IMR-90 (cell line): ENCODE measurements at regions not wholly inside any gene's neighbourhood (a gene's known extent, or its start where the extent isn't known, plus 50 kb on each side); places are given as distances from the start of the nearest gene placed in this dataset.

Experiments used
- ATAC-seq: fragments of 200-7000 bp; cut with Tn5 transposase; 2 replicates; pipeline ENCODE4 v1.9.1; 2020; ENCODE audit warnings: low read depth, mild to moderate bottlenecking, moderate library complexity
- BruUV-seq: library from RNA; stranded (reverse); fragments of 400-500 nt; replicated peaks from 2 replicates; lab custom pipeline; 2021; lab: Mats Ljungman, UMichigan
- CTCF ChIA-PET: fragments of 300-600 bp; formaldehyde crosslinking; extraction: SDS; loops from one replicate; lab custom pipeline; 2021; ENCODE audit warnings: antibody characterized with exemption; lab: Yijun Ruan, JAX
- POLR2A ChIA-PET: fragments of 300-600 bp; sonication (Branson Sonifier 250); formaldehyde crosslinking; loops from one replicate; lab custom pipeline; 2022; ENCODE audit warnings: antibody characterized with exemption; ENCODE audit not compliant: unreplicated experiment; lab: Charles Lee
- DNase-seq: peaks from one replicate; pipeline ENCODE4 v3.0.0; 2013
- H2AFZ ChIP-seq: replicated peaks from 2 replicates; pipeline ENCODE3; 2013; ENCODE audit warnings: low read length, mild to moderate bottlenecking; ENCODE audit not compliant: poor library complexity
- H2AK5ac ChIP-seq: 2 replicates; pipeline ENCODE4 v1.6.1; 2013; ENCODE audit warnings: low read depth, low read length, inconsistent platforms
- H2AK9ac ChIP-seq: replicated peaks from 2 replicates; pipeline ENCODE3; 2013; ENCODE audit warnings: mild to moderate bottlenecking, low read depth, low read length, moderate library complexity; ENCODE audit not compliant: poor library complexity
- H2BK120ac ChIP-seq: 2 replicates; pipeline ENCODE4 v1.6.1; 2013; ENCODE audit warnings: low read depth, low read length, inconsistent platforms
- H2BK15ac ChIP-seq: 3 replicates; pipeline ENCODE4 v1.6.1; 2013; ENCODE audit warnings: low read depth, low read length, inconsistent platforms
- H2BK20ac ChIP-seq: 2 replicates; pipeline ENCODE4 v1.6.1; 2013; ENCODE audit warnings: low read depth, mild to moderate bottlenecking, inconsistent platforms, low read length, moderate library complexity
- H2BK5ac ChIP-seq: 2 replicates; pipeline ENCODE4 v1.6.1; 2013; ENCODE audit warnings: mild to moderate bottlenecking, low read depth, low read length, inconsistent platforms; ENCODE audit not compliant: poor library complexity, severe bottlenecking
- H3K14ac ChIP-seq: replicated peaks from 2 replicates; pipeline ENCODE4 v1.6.1; 2013; ENCODE audit warnings: low read depth, low read length, inconsistent platforms
- H3K18ac ChIP-seq: 2 replicates; pipeline ENCODE4 v1.6.1; 2013; ENCODE audit warnings: low read depth, low read length, control low read depth
- H3K23ac ChIP-seq: 2 replicates; pipeline ENCODE4 v1.6.1; 2013; ENCODE audit warnings: low read depth, low read length, inconsistent platforms
- H3K27ac ChIP-seq: 2 replicates; pipeline ENCODE4 v1.5.1; 2013; ENCODE audit warnings: mild to moderate bottlenecking, control low read depth, low read length; ENCODE audit not compliant: insufficient read depth
- H3K27me3 ChIP-seq: 2 replicates; pipeline ENCODE4 v1.6.1; 2013; ENCODE audit warnings: low read length; ENCODE audit not compliant: control insufficient read depth, insufficient read depth
- H3K36me3 ChIP-seq: 2 replicates; pipeline ENCODE4 v1.6.1; 2013; ENCODE audit warnings: low read length, mixed read lengths; ENCODE audit not compliant: control insufficient read depth, insufficient read depth
- H3K4ac ChIP-seq: 2 replicates; pipeline ENCODE4 v1.6.1; 2013; ENCODE audit warnings: low read depth, low read length, inconsistent platforms
- H3K4me1 ChIP-seq: 2 replicates; pipeline ENCODE4 v1.6.1; 2013; ENCODE audit warnings: low read length, mixed read lengths; ENCODE audit not compliant: control insufficient read depth, insufficient read depth
- H3K4me2 ChIP-seq: 2 replicates; pipeline ENCODE4 v1.6.1; 2013; ENCODE audit warnings: low read depth, mild to moderate bottlenecking, control low read depth, low read length, moderate library complexity
- H3K4me3 ChIP-seq: 2 replicates; pipeline ENCODE4 v1.5.1; 2013; ENCODE audit warnings: low read depth, mild to moderate bottlenecking, control low read depth, low read length, moderate library complexity; ENCODE audit not compliant: insufficient read depth
- H3K56ac ChIP-seq: 2 replicates; pipeline ENCODE4 v1.6.1; 2013; ENCODE audit warnings: low read length, inconsistent platforms; ENCODE audit not compliant: insufficient read depth; ENCODE audit errors: extremely low read depth
- H3K79me1 ChIP-seq, 2 experiments: 2 replicates each; pipeline ENCODE4 v1.6.1; 2013; ENCODE audit warnings: low read length in 2 of 2, inconsistent platforms in 1 of 2, low read depth in 1 of 2
- H3K9ac ChIP-seq: 2 replicates; pipeline ENCODE4 v1.6.1; 2013; ENCODE audit warnings: low read depth, low read length, control low read depth
- H3K9me1 ChIP-seq: 2 replicates; pipeline ENCODE4 v1.6.1; 2013; ENCODE audit warnings: low read length, inconsistent platforms; ENCODE audit not compliant: insufficient read depth
- H3K9me3 ChIP-seq: 2 replicates; pipeline ENCODE4 v1.6.1; 2013; ENCODE audit warnings: low read length; ENCODE audit not compliant: control insufficient read depth, insufficient read depth
- H4K20me1 ChIP-seq: 2 replicates; pipeline ENCODE4 v1.6.1; 2013; ENCODE audit warnings: low read length, inconsistent platforms; ENCODE audit not compliant: insufficient read depth
- H4K5ac ChIP-seq: 2 replicates; pipeline ENCODE4 v1.6.1; 2013; ENCODE audit warnings: mild to moderate bottlenecking, low read depth, low read length, control low read depth
- H4K8ac ChIP-seq, 2 experiments: 2 replicates each; pipeline ENCODE4 v1.6.1; 2013; ENCODE audit warnings: low read depth in 2 of 2, low read length in 2 of 2, control low read depth in 1 of 2, inconsistent platforms in 1 of 2
- H4K91ac ChIP-seq: 2 replicates; pipeline ENCODE4 v1.6.1; 2013; ENCODE audit warnings: low read depth, low read length, inconsistent platforms; ENCODE audit not compliant: insufficient read depth
- CEBPB ChIP-seq: IDR thresholded peaks from 2 replicates; pipeline ENCODE4 v1.6.1; 2012; ENCODE audit warnings: low read depth, low read length, improper control_type of control experiment
- CHD1 ChIP-seq: IDR thresholded peaks from 2 replicates; pipeline ENCODE4 v1.6.1; 2012; ENCODE audit warnings: low read depth, low read length, improper control_type of control experiment
- CTCF ChIP-seq: conservative IDR thresholded peaks from 2 replicates; pipeline ENCODE4 v1.5.1; 2012; ENCODE audit warnings: mild to moderate bottlenecking, low read depth, low read length, improper control_type of control experiment
- ELK1 ChIP-seq: fragments of 150-350 bp; IDR thresholded peaks from 2 replicates; pipeline ENCODE4 v1.6.1; 2016; ENCODE audit warnings: low read depth, mild to moderate bottlenecking, low read length, moderate library complexity, borderline replicate concordance
- MAFK ChIP-seq: IDR thresholded peaks from 2 replicates; pipeline ENCODE4 v1.6.1; 2012; ENCODE audit warnings: low read depth, low read length, improper control_type of control experiment
- MAZ ChIP-seq: IDR thresholded peaks from 2 replicates; pipeline ENCODE4 v1.6.1; 2012; ENCODE audit warnings: low read depth, mild to moderate bottlenecking, low read length, improper control_type of control experiment, moderate library complexity, borderline replicate concordance
- MXI1 ChIP-seq: IDR thresholded peaks from 2 replicates; pipeline ENCODE4 v1.6.1; 2012; ENCODE audit warnings: low read depth, mild to moderate bottlenecking, low read length, moderate library complexity, borderline replicate concordance
- RAD21 ChIP-seq: IDR thresholded peaks from 2 replicates; pipeline ENCODE4 v1.6.1; 2012; ENCODE audit warnings: low read length, improper control_type of control experiment
- RCOR1 ChIP-seq: IDR thresholded peaks from 2 replicates; pipeline ENCODE4 v1.6.1; 2012; ENCODE audit warnings: mild to moderate bottlenecking, low read length, improper control_type of control experiment; ENCODE audit not compliant: insufficient replicate concordance
- RFX5 ChIP-seq: IDR thresholded peaks from 2 replicates; pipeline ENCODE4 v1.8.0; 2012; ENCODE audit warnings: low read depth, mild to moderate bottlenecking, low read length, moderate library complexity
- SMC3 ChIP-seq: fragments of 150-350 bp; IDR thresholded peaks from 2 replicates; pipeline ENCODE4 v1.6.1; 2016; ENCODE audit warnings: low read depth, mild to moderate bottlenecking, antibody characterized with exemption, low read length, moderate library complexity
- WGBS, 2 experiments: methylation state at CpG; one replicate each; pipeline versions ENCODE4 v1.1.5 to v1.1.7; 2013; ENCODE audit warnings: missing lambda C conversion rate in 2 of 2; ENCODE audit not compliant: insufficient read length in 1 of 2; ENCODE audit errors: extremely low coverage in 2 of 2; 5-methylcytosine and 5-hydroxymethylcytosine counted together
- dilution Hi-C: fragments of 300-500 bp; cut with HindIII; formaldehyde crosslinking; loops from one replicate; pipeline ENCODE4 v1.14.3; 2018; ENCODE audit warnings: low sequenced_read_pairs; ENCODE audit not compliant: unreplicated experiment
- in situ Hi-C: fragments of 300-500 bp; cut with MboI; formaldehyde crosslinking; loops from 3 replicates; pipeline ENCODE4 v1.14.3; 2019; ENCODE audit warnings: low sequenced_read_pairs, inconsistent platforms, mixed read lengths
- intact Hi-C: fragments of 100-400 bp; cut with micrococcal nuclease; formaldehyde crosslinking; loops from 2 replicates; pipeline ENCODE4 v1.10.0; 2022
- TF ChIP-seq, protein P1 (sequence below): fragments of 150-350 bp; IDR thresholded peaks from 2 replicates; pipeline ENCODE4 v1.6.1; 2017; ENCODE audit warnings: mild to moderate bottlenecking, antibody characterized with exemption, low read length, low read depth

- H2BK5ac ChIP-seq = no peak overlapping the region
- H3K27me3 ChIP-seq = no peaks in the 10 kb centered on the region
- H4K20me1 ChIP-seq = no peaks in the 10 kb centered on the region
- no TSS peak for BruUV-seq
- ATAC-seq (no peak), DNase-seq (no peak)
- ChIA-PET CTCF (no interaction called here), POLR2A (no interaction called here)
- no peak overlapping the region for H3K4me3 ChIP-seq
- H3K4me1 ChIP-seq = no peaks in the 10 kb centered on the region
- H3K9me3 ChIP-seq = peaks cover 7% of the 10 kb centered on the region
- no peak overlapping the region for H4K5ac ChIP-seq
- intact Hi-C loops = no loop called here
- no peak overlapping the region for H3K14ac ChIP-seq
- H2AFZ ChIP-seq = no peak overlapping the region
- H2BK15ac ChIP-seq = no peak overlapping the region
- H3K4me2 ChIP-seq = no peak overlapping the region
- no peak overlapping the region for H3K23ac ChIP-seq
- in situ Hi-C loops = no loop called here
- no peak overlapping the region for H3K18ac ChIP-seq
- 50% methylated on average over 1 of the region's 3 CpGs; no CpG with 5 or more reads in 1 of the 2 experiments for WGBS, 2 experiments
- H2BK20ac ChIP-seq = no peak overlapping the region
- TF ChIP-seq RCOR1 (no peak), ELK1 (no peak), CHD1 (no peak), SMC3 (no peak), RFX5 (no peak), RAD21 (no peak), CTCF (no peak), MAZ (no peak), CEBPB (no peak), MAFK (no peak), MXI1 (no peak)
- TF ChIP-seq, protein P1, sequence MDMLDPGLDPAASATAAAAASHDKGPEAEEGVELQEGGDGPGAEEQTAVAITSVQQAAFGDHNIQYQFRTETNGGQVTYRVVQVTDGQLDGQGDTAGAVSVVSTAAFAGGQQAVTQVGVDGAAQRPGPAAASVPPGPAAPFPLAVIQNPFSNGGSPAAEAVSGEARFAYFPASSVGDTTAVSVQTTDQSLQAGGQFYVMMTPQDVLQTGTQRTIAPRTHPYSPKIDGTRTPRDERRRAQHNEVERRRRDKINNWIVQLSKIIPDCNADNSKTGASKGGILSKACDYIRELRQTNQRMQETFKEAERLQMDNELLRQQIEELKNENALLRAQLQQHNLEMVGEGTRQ = no peak
- H4K8ac ChIP-seq = no peak overlapping the region
- no peak overlapping the region for H2AK9ac ChIP-seq
- dilution Hi-C loops = no loop called here
- H3K4ac ChIP-seq = no peak overlapping the region
- H3K9me1 ChIP-seq = no peaks in the 10 kb centered on the region
- H2BK120ac ChIP-seq = no peak overlapping the region
- H3K56ac ChIP-seq = no peak overlapping the region
- no peak overlapping the region for H2AK5ac ChIP-seq
- H4K91ac ChIP-seq = no peak overlapping the region
- no peaks in the 10 kb centered on the region for H3K36me3 ChIP-seq
- H3K9ac ChIP-seq = no peak overlapping the region
- H3K27ac ChIP-seq = no peak overlapping the region
- H3K79me1 ChIP-seq = no peaks in the 10 kb centered on the region
Observed at GRCh38 chr16:52657924-52658323, 111.0 kb upstream of the TOX3 start.
